Naive thymus-derived CD4-positive, alpha-beta T cell (primary cell): ENCODE measurements at regions not wholly inside any gene's neighbourhood (a gene's known extent, or its start where the extent isn't known, plus 50 kb on each side); places are given as distances from the start of the nearest gene placed in this dataset.

Experiments used
- ATAC-seq: fragments of 150-1000 bp; cut with Tn5 transposase; 2 replicates; pipeline ENCODE4 v1.10.0; 2021; ENCODE audit warnings: mild to moderate bottlenecking, moderate library complexity
- CTCF ChIA-PET: fragments of 350-600 bp; sonication (Branson Sonifier 250); formaldehyde crosslinking; loops from one replicate; lab custom pipeline; 2021; ENCODE audit warnings: antibody characterized with exemption; lab: Charles Lee
- POLR2A ChIA-PET: fragments of 350-600 bp; sonication (Branson Sonifier 250); formaldehyde crosslinking; loops from one replicate; lab custom pipeline; 2021; ENCODE audit warnings: antibody characterized with exemption, inconsistent platforms; lab: Charles Lee
- DNase-seq, 9 donors: peaks; one replicate each; pipeline versions ENCODE4 v3.0.0 to v3.0.0-alpha.2; 2020 to 2022; ENCODE audit warnings: mixed read lengths in 1 of 9
- H3K27ac ChIP-seq: one replicate; pipeline ENCODE4 v1.7.0; 2013; ENCODE audit warnings: mild to moderate bottlenecking, low read depth, low read length, moderate library complexity
- H3K27me3 ChIP-seq, 2 donors: one replicate each; pipeline ENCODE4 v1.7.0; 2013; ENCODE audit warnings: low read length in 2 of 2, mild to moderate bottlenecking in 2 of 2, moderate library complexity in 2 of 2; ENCODE audit not compliant: control insufficient read depth in 2 of 2, insufficient read depth in 2 of 2
- H3K36me3 ChIP-seq, 3 experiments: 1 replicate in 2 of 3; 2 replicates in 1 of 3; pipeline ENCODE4 v1.7.0; 2013; ENCODE audit warnings: low read length in 3 of 3, mild to moderate bottlenecking in 3 of 3, moderate library complexity in 1 of 3; ENCODE audit not compliant: insufficient read depth in 3 of 3, control insufficient read depth in 2 of 3
- H3K4me1 ChIP-seq, 2 donors: one replicate each; pipeline ENCODE4 v1.7.0; 2013; ENCODE audit warnings: low read length in 2 of 2, mild to moderate bottlenecking in 2 of 2, moderate library complexity in 1 of 2; ENCODE audit not compliant: control insufficient read depth in 2 of 2, insufficient read depth in 2 of 2
- H3K4me3 ChIP-seq: 2 replicates; pipeline ENCODE4 v1.7.0; 2013; ENCODE audit warnings: mild to moderate bottlenecking, low read length
- H3K9me3 ChIP-seq, 3 experiments: 1 replicate in 2 of 3; 2 replicates in 1 of 3; pipeline ENCODE4 v1.7.0; 2013; ENCODE audit warnings: low read length in 3 of 3; ENCODE audit not compliant: control insufficient read depth in 2 of 3
- H3K27ac Mint-ChIP-seq, 9 donors: one replicate each; pipeline ENCODE4 v1.8.0; 2020 to 2022; ENCODE audit warnings: mixed read lengths in 9 of 9, mild to moderate bottlenecking in 8 of 9, moderate library complexity in 5 of 9, inconsistent platforms in 2 of 9
- H3K27me3 Mint-ChIP-seq, 5 donors: one replicate each; pipeline ENCODE4 v1.8.0; 2021 to 2022; ENCODE audit warnings: mixed read lengths in 5 of 5, mild to moderate bottlenecking in 1 of 5
- H3K36me3 Mint-ChIP-seq, 5 donors: one replicate each; pipeline ENCODE4 v1.8.0; 2020 to 2022; ENCODE audit warnings: mixed read lengths in 5 of 5, mild to moderate bottlenecking in 3 of 5, inconsistent platforms in 1 of 5
- H3K4me1 Mint-ChIP-seq, 7 donors: one replicate each; pipeline ENCODE4 v1.8.0; 2020 to 2022; ENCODE audit warnings: mixed read lengths in 7 of 7, mild to moderate bottlenecking in 3 of 7, inconsistent platforms in 1 of 7
- H3K4me3 Mint-ChIP-seq, 10 donors: one replicate each; pipeline ENCODE4 v1.8.0; 2020 to 2022; ENCODE audit warnings: mild to moderate bottlenecking in 10 of 10, mixed read lengths in 10 of 10, moderate library complexity in 6 of 10, inconsistent platforms in 2 of 10
- H3K9me3 Mint-ChIP-seq, 11 donors: one replicate each; pipeline ENCODE4 v1.8.0; 2020 to 2022; ENCODE audit warnings: mixed read lengths in 11 of 11, mild to moderate bottlenecking in 4 of 11, inconsistent platforms in 1 of 11, moderate library complexity in 1 of 11
- intact Hi-C, 2 donors: fragments of 100-400 bp; cut with micrococcal nuclease; formaldehyde crosslinking; loops; one replicate each; pipeline ENCODE4 v1.15.1; 2023

- Mint-ChIP-seq H3K4me3 (no peak overlapping the region), H3K27ac (no peak overlapping the region), H3K27me3 (peaks cover 0 to 56% (median 15%) of the 10 kb centered on the region in 5 donors), H3K36me3 (peaks cover 0 to 4% (median 0%) of the 10 kb centered on the region in 5 donors), H3K4me1 (no peaks in the 10 kb centered on the region), H3K9me3 (peaks cover 0 to 3% (median 0%) of the 10 kb centered on the region in 11 donors)
- ATAC-seq, result peak; percentile 27
- Histone ChIP-seq H3K27ac (no peak overlapping the region), H3K4me1 (no peaks in the 10 kb centered on the region), H3K4me3 (no peak overlapping the region), H3K27me3 (no peaks in the 10 kb centered on the region), H3K36me3 (no peaks in the 10 kb centered on the region), H3K9me3 (no peaks in the 10 kb centered on the region)
- ChIA-PET POLR2A (no interaction called here), CTCF (no interaction called here)
- intact Hi-C loops, result no loop called here
- DNase-seq, result no peak
These were observed 125.2 kb upstream of the SPACA7 start for GRCh38 chr13:112250788-112251445.

- no peak overlapping the region for H3K4me3 ChIP-seq
- H3K9me3 ChIP-seq, result no peaks in the 10 kb centered on the region
- H3K27ac Mint-ChIP-seq, result no peak overlapping the region
- no peaks in the 10 kb centered on the region for H3K36me3 ChIP-seq
- peaks cover 0 to 56% (median 14%) of the 10 kb centered on the region in 5 donors for H3K27me3 Mint-ChIP-seq
- ChIA-PET POLR2A (no interaction called here), CTCF (no interaction called here)
- ATAC-seq (no peak), DNase-seq (no peak)
- H3K9me3 Mint-ChIP-seq, result peaks cover 0 to 3% (median 0%) of the 10 kb centered on the region in 11 donors
- H3K36me3 Mint-ChIP-seq, result peaks cover 0 to 4% (median 0%) of the 10 kb centered on the region in 5 donors
- intact Hi-C loops, result no loop called here
- H3K4me3 Mint-ChIP-seq, result no peak overlapping the region
- H3K4me1 ChIP-seq, result no peaks in the 10 kb centered on the region
- H3K27ac ChIP-seq, result no peak overlapping the region
- H3K4me1 Mint-ChIP-seq, result no peaks in the 10 kb centered on the region
- no peaks in the 10 kb centered on the region for H3K27me3 ChIP-seq
These were observed 124.1 kb upstream of the SPACA7 start for GRCh38 chr13:112251930-112252585.

- peaks cover 0 to 52% (median 14%) of the 10 kb centered on the region in 5 donors for H3K27me3 Mint-ChIP-seq
- intact Hi-C loops, result no loop called here
- Histone ChIP-seq H3K9me3 (no peaks in the 10 kb centered on the region), H3K36me3 (no peaks in the 10 kb centered on the region), H3K27me3 (no peaks in the 10 kb centered on the region), H3K27ac (no peak overlapping the region), H3K4me3 (no peak overlapping the region), H3K4me1 (no peaks in the 10 kb centered on the region)
- CTCF ChIA-PET, result no interaction called here
- no peaks in the 10 kb centered on the region for H3K4me1 Mint-ChIP-seq
- DNase-seq (no peak), ATAC-seq (no peak)
- no peak overlapping the region for H3K27ac Mint-ChIP-seq
- POLR2A ChIA-PET, result no interaction called here
- no peak overlapping the region for H3K4me3 Mint-ChIP-seq
- H3K9me3 Mint-ChIP-seq, result peaks cover 0 to 3% (median 0%) of the 10 kb centered on the region in 11 donors
- peaks cover 0 to 4% (median 0%) of the 10 kb centered on the region in 5 donors for H3K36me3 Mint-ChIP-seq
These were observed 123.2 kb upstream of the SPACA7 start for GRCh38 chr13:112252804-112253590.

- Histone ChIP-seq H3K27ac (no peak overlapping the region), H3K9me3 (no peaks in the 10 kb centered on the region), H3K4me3 (no peak overlapping the region), H3K4me1 (no peaks in the 10 kb centered on the region), H3K36me3 (no peaks in the 10 kb centered on the region), H3K27me3 (no peaks in the 10 kb centered on the region)
- ChIA-PET POLR2A (no interaction called here), CTCF (no interaction called here)
- Mint-ChIP-seq H3K4me3 (no peak overlapping the region), H3K27me3 (peaks cover 0 to 48% (median 14%) of the 10 kb centered on the region in 5 donors), H3K27ac (no peak overlapping the region), H3K4me1 (no peaks in the 10 kb centered on the region), H3K9me3 (peaks cover 0 to 3% (median 0%) of the 10 kb centered on the region in 11 donors), H3K36me3 (peaks cover 0 to 4% (median 0%) of the 10 kb centered on the region in 5 donors)
- intact Hi-C loops, result no loop called here
- ATAC-seq (no peak), DNase-seq (no peak)
These were observed 122.5 kb upstream of the SPACA7 start for GRCh38 chr13:112253631-112254030.

GRCh38 chr13:112254061-112254818, 121.9 kb upstream of the SPACA7 start:
- Histone ChIP-seq H3K27ac (no peak overlapping the region), H3K4me3 (no peak overlapping the region), H3K36me3 (no peaks in the 10 kb centered on the region), H3K9me3 (no peaks in the 10 kb centered on the region), H3K4me1 (no peaks in the 10 kb centered on the region), H3K27me3 (no peaks in the 10 kb centered on the region)
- CTCF ChIA-PET, result no interaction called here
- Mint-ChIP-seq H3K4me3 (no peak overlapping the region), H3K4me1 (no peaks in the 10 kb centered on the region), H3K27me3 (peaks cover 0 to 52% (median 14%) of the 10 kb centered on the region in 5 donors), H3K36me3 (peaks cover 0 to 4% (median 0%) of the 10 kb centered on the region in 5 donors), H3K9me3 (peaks cover 0 to 3% (median 0%) of the 10 kb centered on the region in 11 donors), H3K27ac (no peak overlapping the region)
- POLR2A ChIA-PET, result no interaction called here
- intact Hi-C loops, result no loop called here
- ATAC-seq (no peak), DNase-seq (no peak)

- H3K4me3 ChIP-seq, result no peak overlapping the region
- no peaks in the 10 kb centered on the region for H3K9me3 ChIP-seq
- no peak for ATAC-seq
- Mint-ChIP-seq H3K27me3 (peaks cover 0 to 49% (median 14%) of the 10 kb centered on the region in 5 donors), H3K9me3 (peaks cover 0 to 4% (median 0%) of the 10 kb centered on the region in 11 donors), H3K4me1 (no peaks in the 10 kb centered on the region), H3K36me3 (peaks cover 0 to 4% (median 0%) of the 10 kb centered on the region in 5 donors), H3K27ac (no peak overlapping the region), H3K4me3 (no peak overlapping the region)
- intact Hi-C loops, result no loop called here
- H3K36me3 ChIP-seq, result no peaks in the 10 kb centered on the region
- CTCF ChIA-PET, result no interaction called here
- H3K4me1 ChIP-seq, result no peaks in the 10 kb centered on the region
- POLR2A ChIA-PET, result no interaction called here
- no peak overlapping the region for H3K27ac ChIP-seq
- H3K27me3 ChIP-seq, result no peaks in the 10 kb centered on the region
- DNase-seq, result no peak
These were observed 121.3 kb upstream of the SPACA7 start for GRCh38 chr13:112254900-112255299.
